ENCODE measurements at regions not wholly inside any gene's neighbourhood (a gene's known extent, or its start where the extent isn't known, plus 50 kb on each side); places are given as distances from the start of the nearest gene placed in this dataset.
"Not testable (repeated sequence)": the region's sequence is repeated elsewhere in the genome, so short reads cannot be mapped to it uniquely, and the experiment has no call there.

DNA sequence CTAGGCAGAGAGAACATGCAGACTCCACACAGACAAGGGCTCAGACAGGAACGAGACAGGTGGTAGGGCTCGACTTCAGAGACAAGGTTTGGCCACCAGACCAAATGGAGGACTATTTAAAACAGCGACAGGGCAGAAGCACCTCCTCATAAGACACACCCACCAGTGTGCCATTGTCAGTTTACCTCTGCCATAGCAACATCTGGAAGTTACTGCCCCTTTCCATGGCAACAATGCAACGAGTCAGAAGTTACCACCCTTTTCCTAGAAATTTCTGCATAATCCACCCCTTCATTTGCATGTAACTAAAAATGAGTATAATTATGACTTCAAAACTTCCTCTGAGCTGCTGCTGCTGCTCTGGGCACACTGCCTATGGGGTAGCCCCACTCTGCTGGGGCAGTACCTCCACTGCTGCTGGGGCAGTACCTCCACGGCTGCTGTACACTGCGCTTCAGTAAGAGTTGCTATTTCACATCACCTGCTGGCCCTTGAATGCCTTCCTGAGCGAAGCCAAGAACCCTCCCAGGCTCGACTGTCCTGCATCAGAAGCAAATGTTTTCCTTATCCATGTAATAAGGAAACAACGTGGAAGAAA lies 2222.3 kb upstream of the AGA start:
- no peak overlapping the region for H3K27ac Mint-ChIP-seq (ENCODE audit: unreplicated experiment)
- peaks cover 8% of the 10 kb centered on the region for H3K9me3 Mint-ChIP-seq (ENCODE audit: unreplicated experiment)
- H3K4me3 Mint-ChIP-seq (ENCODE audit: unreplicated experiment), result no peak overlapping the region
- TF ChIP-seq, protein P1, sequence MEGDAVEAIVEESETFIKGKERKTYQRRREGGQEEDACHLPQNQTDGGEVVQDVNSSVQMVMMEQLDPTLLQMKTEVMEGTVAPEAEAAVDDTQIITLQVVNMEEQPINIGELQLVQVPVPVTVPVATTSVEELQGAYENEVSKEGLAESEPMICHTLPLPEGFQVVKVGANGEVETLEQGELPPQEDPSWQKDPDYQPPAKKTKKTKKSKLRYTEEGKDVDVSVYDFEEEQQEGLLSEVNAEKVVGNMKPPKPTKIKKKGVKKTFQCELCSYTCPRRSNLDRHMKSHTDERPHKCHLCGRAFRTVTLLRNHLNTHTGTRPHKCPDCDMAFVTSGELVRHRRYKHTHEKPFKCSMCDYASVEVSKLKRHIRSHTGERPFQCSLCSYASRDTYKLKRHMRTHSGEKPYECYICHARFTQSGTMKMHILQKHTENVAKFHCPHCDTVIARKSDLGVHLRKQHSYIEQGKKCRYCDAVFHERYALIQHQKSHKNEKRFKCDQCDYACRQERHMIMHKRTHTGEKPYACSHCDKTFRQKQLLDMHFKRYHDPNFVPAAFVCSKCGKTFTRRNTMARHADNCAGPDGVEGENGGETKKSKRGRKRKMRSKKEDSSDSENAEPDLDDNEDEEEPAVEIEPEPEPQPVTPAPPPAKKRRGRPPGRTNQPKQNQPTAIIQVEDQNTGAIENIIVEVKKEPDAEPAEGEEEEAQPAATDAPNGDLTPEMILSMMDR (IDR thresholded peaks at IDR 0.05; ENCODE audit: unreplicated experiment), result no peak
- DNase-seq (ENCODE audit: low spot score), result no peak
- peaks cover 4% of the 10 kb centered on the region for H3K36me3 Mint-ChIP-seq (ENCODE audit: low read depth, unreplicated experiment)
- H3K27me3 Mint-ChIP-seq (ENCODE audit: unreplicated experiment), result peaks cover 4% of the 10 kb centered on the region
- no peaks in the 10 kb centered on the region for H3K4me1 Mint-ChIP-seq (ENCODE audit: unreplicated experiment)

DNA sequence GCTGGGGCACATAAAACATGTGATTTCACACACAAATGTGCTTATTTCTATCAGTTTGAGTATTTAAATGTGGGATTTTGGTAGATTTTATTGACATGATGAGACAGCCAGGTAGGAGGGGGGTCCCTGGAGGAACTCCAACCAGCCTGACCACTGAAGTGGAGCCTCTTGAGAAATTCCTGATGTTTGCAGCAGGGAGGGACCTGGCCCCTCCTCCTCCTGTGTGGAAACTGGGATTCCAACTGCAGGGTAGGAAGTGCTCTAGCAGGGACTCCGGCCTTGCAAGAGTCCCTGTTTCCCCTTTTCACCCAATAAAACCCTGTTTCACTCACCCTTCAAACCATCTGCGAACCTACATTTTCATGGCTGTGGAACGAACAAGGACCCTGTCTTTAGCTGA lies 2224.0 kb upstream of the AGA start:
- peaks cover 4% of the 10 kb centered on the region for H3K27me3 Mint-ChIP-seq (ENCODE audit: unreplicated experiment)
- no peak for DNase-seq (ENCODE audit: low spot score)
- TF ChIP-seq, protein P1 (IDR thresholded peaks at IDR 0.05; ENCODE audit: unreplicated experiment), result no peak
- H3K4me1 Mint-ChIP-seq (ENCODE audit: unreplicated experiment), result no peaks in the 10 kb centered on the region
- H3K4me3 Mint-ChIP-seq (ENCODE audit: unreplicated experiment), result no peak overlapping the region
- no peaks in the 10 kb centered on the region for H3K36me3 Mint-ChIP-seq (ENCODE audit: low read depth, unreplicated experiment)
- no peak overlapping the region for H3K27ac Mint-ChIP-seq (ENCODE audit: unreplicated experiment)
- H3K9me3 Mint-ChIP-seq (ENCODE audit: unreplicated experiment), result no peaks in the 10 kb centered on the region

DNA sequence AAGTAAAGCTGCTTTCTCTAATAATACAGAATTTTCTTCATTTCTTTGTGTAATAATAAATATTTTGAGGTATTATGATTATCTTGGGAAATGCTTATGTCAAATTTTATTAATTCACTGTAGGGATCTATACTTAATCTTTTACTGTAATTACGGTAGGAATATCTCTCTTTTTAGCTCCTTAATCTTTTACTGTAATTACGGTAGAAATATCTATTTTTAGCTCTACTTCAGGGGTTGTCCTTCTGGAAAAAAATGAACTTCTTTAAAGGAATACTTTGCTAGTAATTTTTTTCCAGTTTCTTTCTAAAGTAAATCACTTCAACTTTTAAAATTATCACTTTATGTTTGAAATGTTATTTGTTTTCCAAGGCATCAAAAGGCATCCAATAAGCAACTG lies 2229.4 kb upstream of the AGA start:
- H3K27me3 Mint-ChIP-seq (ENCODE audit: unreplicated experiment), result no peaks in the 10 kb centered on the region
- H3K4me3 Mint-ChIP-seq (ENCODE audit: unreplicated experiment), result no peak overlapping the region
- DNase-seq (ENCODE audit: low spot score), result no peak
- H3K4me1 Mint-ChIP-seq (ENCODE audit: unreplicated experiment), result no peaks in the 10 kb centered on the region
- TF ChIP-seq, protein P1 (IDR thresholded peaks at IDR 0.05; ENCODE audit: unreplicated experiment), result no peak
- no peaks in the 10 kb centered on the region for H3K36me3 Mint-ChIP-seq (ENCODE audit: low read depth, unreplicated experiment)
- H3K27ac Mint-ChIP-seq (ENCODE audit: unreplicated experiment), result no peak overlapping the region
- no peaks in the 10 kb centered on the region for H3K9me3 Mint-ChIP-seq (ENCODE audit: unreplicated experiment)

DNA sequence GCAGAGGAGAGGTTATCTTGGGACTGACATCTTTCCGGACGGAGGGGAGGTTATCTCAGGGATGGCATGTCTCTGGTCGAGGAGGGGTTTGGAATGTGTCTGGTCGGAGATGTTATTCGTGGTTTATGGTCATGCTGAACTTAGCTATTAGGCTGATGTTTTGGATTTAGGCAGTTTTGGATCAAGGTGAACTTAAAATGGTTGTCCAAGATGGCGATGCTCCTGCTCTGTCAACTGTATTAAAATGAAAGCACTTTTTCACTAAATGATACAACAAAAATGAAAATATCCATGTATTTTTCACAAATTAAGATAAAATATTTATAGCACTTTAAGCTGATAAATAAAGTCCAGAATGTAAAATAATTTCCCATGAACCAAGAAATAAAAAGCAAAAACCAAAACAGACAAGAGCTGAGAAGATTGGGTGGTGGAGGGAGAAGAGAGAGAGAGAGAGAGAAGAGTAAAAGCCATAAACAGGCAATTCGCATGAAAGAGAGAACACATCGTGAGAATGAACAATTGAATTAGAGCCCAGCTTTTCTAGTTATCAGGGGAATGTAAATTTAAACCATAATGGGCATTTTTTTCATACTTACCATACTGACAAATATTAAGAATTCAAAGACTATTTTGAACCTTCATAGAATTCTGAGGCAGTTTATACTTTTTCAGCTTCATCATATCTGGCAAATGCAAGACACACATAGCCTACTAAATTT lies 2236.0 kb upstream of the AGA start:
- H3K4me3 Mint-ChIP-seq (ENCODE audit: unreplicated experiment), result no peak overlapping the region
- no peak for DNase-seq (ENCODE audit: low spot score)
- H3K9me3 Mint-ChIP-seq (ENCODE audit: unreplicated experiment), result peaks cover 3% of the 10 kb centered on the region
- H3K4me1 Mint-ChIP-seq (ENCODE audit: unreplicated experiment), result no peaks in the 10 kb centered on the region
- no peaks in the 10 kb centered on the region for H3K27me3 Mint-ChIP-seq (ENCODE audit: unreplicated experiment)
- H3K27ac Mint-ChIP-seq (ENCODE audit: unreplicated experiment), result no peak overlapping the region
- H3K36me3 Mint-ChIP-seq (ENCODE audit: low read depth, unreplicated experiment), result no peaks in the 10 kb centered on the region
- TF ChIP-seq, protein P1 (IDR thresholded peaks at IDR 0.05; ENCODE audit: unreplicated experiment), result no peak

DNA sequence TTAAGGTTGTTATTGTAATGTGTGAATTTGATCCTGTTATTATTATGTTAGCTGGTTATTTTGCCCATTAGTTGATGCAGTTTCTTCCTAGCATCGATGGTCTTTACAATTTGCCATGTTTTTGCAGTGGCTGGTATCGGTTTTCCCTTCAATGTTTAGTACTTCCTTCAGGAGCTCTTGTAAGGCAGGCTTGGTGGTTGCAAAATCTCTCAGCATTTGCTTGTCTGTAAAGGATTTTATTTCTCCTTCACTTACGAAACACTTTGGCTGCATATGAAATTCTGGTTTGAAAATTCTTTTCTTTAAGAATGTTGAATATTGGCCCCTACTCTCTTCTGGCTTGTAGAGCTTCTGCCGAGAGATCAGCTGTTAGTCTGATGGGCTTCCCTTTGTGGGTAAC lies 2241.4 kb upstream of the AGA start:
- not testable (repeated sequence) for H3K36me3 Mint-ChIP-seq (ENCODE audit: low read depth, unreplicated experiment); H3K4me1 Mint-ChIP-seq (ENCODE audit: unreplicated experiment); H3K9me3 Mint-ChIP-seq (ENCODE audit: unreplicated experiment); DNase-seq (ENCODE audit: low spot score); H3K27me3 Mint-ChIP-seq (ENCODE audit: unreplicated experiment); H3K4me3 Mint-ChIP-seq (ENCODE audit: unreplicated experiment); H3K27ac Mint-ChIP-seq (ENCODE audit: unreplicated experiment)

Data from endothelial cell (in vitro differentiated cells).